H54 (cell line): ENCODE measurements at regions not wholly inside any gene's neighbourhood (a gene's known extent, or its start where the extent isn't known, plus 50 kb on each side); places are given as distances from the start of the nearest gene placed in this dataset.

Source experiments
- DNase-seq: peaks from one replicate; pipeline ENCODE4 v3.0.0; 2011; ENCODE audit warnings: low spot score, mixed read lengths; ENCODE audit not compliant: insufficient read length
- FAIRE-seq: peaks from 3 replicates; lab custom pipeline; 2011; peaks lifted over from hg19 to GRCh38; lab: Jason Lieb, UNC
- POLR2A ChIP-seq: IDR thresholded peaks from 2 replicates; pipeline ENCODE4 v1.6.1; 2011; ENCODE audit warnings: low read depth, mild to moderate bottlenecking, low read length

DNA sequence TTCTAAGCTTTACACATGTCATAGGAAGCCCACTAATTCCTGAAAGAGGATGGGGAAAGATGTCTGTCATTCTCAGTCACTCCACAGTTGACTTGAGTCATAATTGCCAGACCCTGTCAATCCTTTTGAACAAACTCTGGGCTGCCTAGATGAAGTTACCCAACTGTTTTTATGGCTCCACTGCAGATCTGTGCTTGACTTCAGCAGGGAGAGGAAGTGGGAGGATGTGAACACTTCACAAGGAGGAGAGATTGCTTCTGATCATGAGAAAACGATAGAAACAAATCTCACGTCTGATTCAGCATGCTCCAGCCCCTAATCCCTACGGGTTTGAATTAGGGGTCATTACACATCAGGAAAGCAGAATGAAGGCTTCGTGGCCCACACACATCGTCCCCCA, 596.6 kb upstream of the CELF2 start:
- no peak for FAIRE-seq

DNA sequence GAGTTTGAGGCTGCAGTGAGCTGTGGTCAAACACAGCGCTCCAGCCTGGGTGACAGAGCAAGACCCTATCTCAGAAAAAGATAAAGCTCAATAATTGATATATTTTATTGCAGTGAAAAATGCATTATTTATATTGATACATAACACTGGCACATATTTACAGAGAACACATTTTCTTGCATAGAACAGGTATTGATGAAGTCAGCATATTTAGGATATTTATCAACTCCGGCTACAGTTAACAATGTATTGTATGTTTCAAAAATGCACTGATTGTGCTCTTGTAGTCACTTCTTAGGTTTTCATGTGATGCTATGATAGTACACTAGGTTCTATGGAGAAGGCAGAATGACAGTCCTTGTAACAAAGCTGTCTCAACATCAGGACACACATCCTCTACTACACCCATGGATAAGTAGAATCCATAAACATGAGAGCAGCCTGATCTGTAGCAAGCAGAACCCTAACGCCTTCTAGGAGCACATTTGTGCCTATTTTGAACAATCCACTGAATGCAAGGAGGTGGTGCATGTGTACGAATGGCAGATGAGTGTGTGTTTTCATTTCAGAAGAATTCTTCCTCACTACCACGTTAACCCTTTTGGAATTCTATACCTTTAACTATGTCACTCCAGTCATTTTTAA, 586.1 kb upstream of the CELF2 start:
- no peak for DNase-seq
- FAIRE-seq: no peak
- no peak for TF ChIP-seq POLR2A

More for the DNA sequence above, 596.6 kb upstream of the CELF2 start:
- no peak for DNase-seq
- no peak for TF ChIP-seq POLR2A

DNA sequence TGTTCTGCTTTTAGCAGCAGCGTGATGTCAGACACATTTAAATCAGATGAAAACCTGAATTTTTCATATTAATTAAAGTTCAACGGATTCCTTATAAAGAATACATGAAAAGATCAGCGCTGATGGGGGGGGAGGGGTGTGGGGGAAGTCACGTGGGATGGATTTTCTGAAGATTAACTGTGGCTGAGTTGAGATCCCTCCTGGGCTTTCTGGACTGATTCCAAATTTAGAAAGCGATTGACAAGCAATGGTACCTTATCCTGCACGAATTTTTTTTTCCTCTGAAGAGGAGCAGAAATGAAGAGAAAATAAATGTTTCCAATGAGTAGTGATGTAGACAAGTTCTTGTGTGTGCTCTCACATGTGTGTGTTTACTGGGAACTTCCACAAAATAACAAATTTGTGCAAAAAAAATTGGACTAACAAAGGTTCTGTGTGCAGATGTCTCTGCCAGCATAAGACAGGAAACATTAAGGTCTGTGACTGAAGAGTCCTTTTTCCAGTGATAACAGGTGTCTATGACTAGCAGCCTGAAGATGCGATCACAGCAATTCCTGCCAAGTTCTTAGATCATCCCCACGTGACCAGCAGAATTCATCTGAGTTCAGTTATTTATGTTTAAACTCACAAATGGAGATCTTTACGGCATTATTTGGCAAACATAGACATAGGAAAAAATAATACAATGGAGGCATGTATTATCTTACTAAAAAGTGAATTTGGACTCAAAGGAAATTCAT, 585.2 kb upstream of the CELF2 start:
- DNase-seq (no peak), FAIRE-seq (no peak)
- no peak for TF ChIP-seq POLR2A

DNA sequence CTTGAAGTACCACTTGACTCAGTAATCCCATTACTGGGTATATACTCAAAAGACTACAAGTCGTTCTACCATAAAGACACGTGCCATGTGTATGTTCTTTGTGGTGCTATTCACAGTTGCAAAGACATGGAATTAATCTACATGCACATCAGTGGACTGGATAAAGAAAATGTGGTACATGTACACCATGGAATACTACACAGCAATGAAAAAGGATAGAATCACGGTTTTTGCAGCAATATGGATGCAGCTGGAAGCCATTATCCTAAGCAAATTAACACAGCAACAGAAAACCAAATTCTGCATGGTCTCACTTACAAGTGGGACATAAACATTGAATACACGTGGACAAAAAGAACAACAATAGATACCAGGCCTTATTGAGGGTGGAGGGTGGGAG, 583.4 kb upstream of the CELF2 start:
- FAIRE-seq (no peak), DNase-seq (no peak)
- no peak for TF ChIP-seq POLR2A

DNA sequence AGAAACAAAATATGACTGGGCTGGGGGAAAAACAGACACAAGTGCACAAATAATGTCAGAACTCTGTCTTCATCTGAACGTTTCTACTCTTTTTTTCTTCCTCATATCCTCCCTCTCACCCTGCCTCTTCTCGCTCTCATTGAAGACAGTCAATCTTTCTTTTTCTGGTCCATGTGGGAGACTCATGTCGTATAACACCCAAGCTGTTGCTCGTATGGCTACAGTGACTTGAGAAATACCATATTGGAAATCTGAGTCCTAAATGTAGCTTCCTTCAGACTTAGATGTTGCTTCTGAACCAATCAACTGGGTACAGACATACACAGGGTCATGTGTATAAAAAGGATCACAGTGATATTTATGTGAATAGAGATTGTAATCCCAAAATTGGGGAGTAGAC, 579.8 kb upstream of the CELF2 start:
- no peak for TF ChIP-seq POLR2A
- FAIRE-seq (no peak), DNase-seq (no peak)

DNA sequence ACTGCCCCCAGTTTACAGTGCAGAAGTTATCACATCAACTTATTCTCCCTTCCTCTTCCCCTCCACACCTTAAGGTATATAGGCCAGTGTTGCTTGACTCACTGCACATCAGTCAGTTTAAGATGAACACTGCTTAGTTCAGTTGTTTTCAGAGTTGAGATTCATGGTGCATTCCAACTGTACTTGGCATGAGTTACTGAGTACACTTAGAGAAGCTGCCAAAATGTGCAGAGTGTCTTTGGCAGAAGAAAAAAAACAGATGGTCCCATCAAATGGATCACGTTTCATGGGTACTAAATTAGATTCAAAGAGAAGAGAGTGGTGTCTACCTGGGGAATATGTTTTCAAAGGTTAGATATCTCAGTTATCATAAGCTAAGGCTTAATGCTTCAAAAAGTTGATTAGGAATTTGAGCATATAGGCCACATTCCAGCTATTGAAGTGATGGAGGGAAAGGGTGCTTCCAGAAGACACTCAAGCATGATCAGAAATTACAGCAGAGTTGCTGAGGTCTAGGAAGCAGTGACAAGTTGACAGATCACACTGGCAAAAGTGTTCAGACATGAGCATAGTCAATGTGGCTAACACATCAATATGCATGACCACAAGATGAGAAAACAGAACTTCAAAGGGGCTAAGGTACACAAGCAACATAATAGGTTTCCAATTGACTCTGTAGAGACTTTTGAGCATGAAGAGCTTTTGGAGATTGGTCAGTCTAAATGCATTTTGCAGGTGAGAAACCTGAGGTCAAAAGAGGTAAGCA, 579.2 kb upstream of the CELF2 start:
- TF ChIP-seq POLR2A: no peak
- DNase-seq (no peak), FAIRE-seq (no peak)

DNA sequence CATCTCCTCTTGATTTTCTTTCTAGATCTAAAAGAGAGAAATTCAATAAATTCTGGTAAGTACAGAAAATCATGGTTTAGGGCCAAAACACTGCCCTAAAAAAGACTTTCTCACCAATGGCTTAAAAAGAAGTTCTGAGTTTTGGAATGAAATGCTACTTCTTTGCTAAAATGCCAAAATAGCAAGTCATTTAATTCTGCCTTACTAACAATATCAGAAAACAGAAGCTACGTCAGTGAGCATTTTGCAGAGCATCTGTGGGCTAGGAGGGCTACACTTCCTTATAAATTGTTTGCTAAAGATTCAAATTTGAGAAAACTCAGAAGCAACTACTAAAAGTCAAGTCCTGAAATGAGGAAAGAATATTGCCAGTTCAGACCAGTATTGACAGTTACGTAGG, 560.8 kb upstream of the CELF2 start:
- DNase-seq: no peak
- no peak for TF ChIP-seq POLR2A
- FAIRE-seq: no peak

DNA sequence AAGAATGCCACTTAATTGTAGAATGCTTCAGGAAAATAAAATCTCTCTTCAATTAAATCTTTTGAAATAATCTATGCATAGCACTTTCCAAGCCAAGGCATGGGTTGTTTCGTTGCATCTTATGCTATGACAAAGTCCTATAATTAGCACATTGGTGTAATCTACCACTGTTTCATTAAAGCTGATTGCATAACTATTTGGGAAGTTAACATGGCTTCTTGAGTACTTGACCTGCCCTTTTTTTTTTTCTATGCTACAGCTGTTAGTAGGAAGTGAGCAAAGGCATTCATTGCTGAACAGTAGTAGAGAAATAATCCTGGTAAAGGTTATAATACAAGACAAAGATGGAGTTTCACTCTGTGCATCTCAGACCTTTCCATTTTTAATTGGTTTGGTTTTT, 557.2 kb upstream of the CELF2 start:
- FAIRE-seq (no peak), DNase-seq (no peak)
- TF ChIP-seq POLR2A: no peak

DNA sequence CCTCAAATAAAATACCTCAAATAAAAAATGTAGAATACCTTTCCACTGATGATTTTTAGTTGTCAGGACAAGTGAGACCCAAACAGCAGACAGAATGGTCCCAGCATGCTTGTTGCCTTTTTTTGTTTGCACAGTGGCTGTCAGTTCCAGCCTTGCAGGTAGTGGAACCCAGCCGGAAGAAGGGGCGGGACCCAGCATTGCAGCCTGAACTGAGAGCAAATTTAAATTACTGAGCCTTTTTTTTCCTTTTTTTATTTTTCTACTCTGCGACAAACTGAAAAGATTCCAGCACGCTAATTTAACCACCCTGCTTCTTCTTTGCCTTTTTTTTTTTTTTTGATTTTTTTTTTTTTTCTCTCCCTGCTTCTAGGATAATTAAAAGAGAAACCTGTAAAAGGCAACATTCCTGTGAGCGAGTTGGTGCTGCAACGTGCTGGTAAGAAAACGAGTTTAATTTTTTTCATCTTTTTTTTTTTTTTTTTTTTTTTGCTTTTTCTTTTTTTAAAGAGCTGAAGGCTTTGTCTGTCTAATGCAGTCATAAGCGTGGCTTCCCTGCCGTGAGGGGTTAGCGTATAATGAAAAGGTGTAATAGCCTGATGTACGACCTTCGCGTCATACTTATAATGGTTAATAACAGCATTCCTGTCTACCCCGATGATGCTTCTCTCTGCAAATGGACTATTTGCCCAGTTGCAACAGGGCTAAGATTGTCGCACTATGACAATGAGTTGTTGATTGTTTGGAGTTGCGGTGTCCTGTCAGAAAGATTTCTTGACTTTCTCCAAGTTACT, 555.3 kb upstream of the CELF2 start:
- DNase-seq: no peak
- FAIRE-seq: no peak
- no peak for TF ChIP-seq POLR2A

DNA sequence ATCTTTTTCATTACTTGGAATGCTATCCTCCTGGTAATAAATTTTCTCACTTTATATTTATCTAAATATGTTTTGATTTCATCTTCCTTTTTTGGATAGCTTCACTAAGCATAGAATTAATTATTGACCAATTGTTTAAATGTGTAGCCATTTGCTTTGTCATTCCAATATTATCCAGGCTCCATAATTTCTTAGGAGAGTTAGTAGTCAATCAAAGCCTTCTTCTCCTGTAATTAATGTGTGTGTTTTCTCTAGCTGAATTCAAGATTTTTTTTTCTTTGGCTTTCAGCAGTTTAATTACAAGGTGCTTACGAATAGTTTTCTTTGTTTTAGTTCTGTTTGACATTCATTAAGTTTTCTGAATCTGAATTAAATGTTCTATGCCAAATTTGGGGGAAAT, 545.9 kb upstream of the CELF2 start:
- FAIRE-seq: no peak

DNA sequence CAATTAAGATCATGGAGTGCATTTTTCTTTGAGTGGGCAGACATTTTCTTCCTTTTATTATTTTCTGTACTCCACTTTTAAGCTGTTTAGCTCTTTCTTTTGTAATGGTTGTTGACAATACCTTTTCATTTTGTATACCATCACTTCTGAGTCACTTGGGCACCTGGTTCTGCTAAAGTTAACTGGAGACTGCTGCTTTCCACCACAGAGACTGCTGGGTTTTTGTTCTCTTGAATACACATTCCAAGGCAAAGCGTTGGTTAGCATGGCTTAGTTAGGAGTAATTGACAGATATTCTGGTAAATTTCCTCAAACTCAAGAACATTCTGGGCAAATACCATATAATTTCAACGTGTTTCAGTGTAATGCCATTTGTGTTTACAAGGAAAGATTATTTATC, 541.9 kb upstream of the CELF2 start:
- DNase-seq (no peak), FAIRE-seq (no peak)
- no peak for TF ChIP-seq POLR2A

More for the DNA sequence above, 545.9 kb upstream of the CELF2 start:
- DNase-seq: no peak
- TF ChIP-seq POLR2A: no peak

DNA sequence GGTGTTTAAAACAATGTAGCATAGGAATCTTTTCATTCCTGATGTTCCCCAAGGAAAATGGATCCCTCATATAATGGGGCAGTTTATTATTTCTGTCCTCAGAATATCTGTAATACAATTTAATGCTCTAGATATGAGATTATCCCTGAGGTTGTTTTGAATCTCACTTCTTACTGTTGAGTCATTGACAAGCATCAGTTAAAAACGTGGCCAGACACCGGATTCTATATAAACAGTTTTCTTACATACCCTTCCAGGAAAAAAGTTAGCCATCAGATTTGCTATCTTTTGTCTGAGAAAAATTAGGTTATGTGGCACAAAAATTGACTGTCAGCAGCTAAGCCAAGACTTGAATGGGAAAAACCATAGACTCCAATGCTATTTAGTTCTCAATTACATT, 539.8 kb upstream of the CELF2 start:
- no peak for FAIRE-seq
- no peak for DNase-seq
- no peak for TF ChIP-seq POLR2A

DNA sequence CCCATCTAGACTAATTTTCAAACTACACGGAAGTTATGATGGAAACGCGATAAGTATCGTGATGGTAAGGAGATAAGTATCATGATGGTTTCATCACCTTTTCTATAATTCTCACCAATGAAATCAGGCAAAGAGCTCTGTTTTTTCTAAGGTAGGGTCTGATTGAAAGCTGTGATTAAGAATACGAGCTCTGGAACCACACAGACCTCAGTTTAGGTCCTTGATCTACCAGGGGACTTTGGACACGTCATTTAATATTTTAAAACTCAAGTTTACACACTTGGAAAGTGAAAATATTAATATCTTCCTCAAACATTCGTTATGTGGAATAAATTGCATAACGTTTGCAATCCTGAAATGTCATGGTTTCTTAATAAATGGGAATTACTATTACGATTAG, 538.2 kb upstream of the CELF2 start:
- TF ChIP-seq POLR2A: no peak
- FAIRE-seq (no peak), DNase-seq (no peak)

DNA sequence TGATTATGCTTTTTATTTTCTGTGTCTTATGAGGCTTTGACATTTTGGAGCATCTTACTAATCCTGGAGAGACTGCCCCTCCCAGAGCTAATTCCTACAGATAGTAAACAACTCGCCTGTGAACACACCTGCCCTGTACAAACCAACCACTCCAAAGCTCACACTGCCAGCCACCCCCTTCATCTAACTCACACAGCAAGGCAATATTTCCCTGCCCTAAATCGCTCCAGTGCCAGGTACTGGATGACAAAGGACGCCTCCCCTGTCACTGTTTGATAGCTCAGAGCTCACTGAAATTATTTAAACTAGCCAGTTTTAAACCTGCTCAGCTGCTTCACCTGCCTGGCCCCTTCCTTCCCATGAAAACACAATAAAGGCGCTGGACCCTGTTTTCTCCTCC, 535.1 kb upstream of the CELF2 start:
- FAIRE-seq: no peak
- no peak for DNase-seq
- TF ChIP-seq POLR2A: no peak
